Progenitor cell of endocrine pancreas (in vitro differentiated cells): ENCODE measurements at regions not wholly inside any gene's neighbourhood (a gene's known extent, or its start where the extent isn't known, plus 50 kb on each side); places are given as distances from the start of the nearest gene placed in this dataset.

ENCODE experiments used
- DNase-seq: peaks from one replicate; pipeline ENCODE4 v3.0.0; 2021; ENCODE audit warnings: low spot score; ENCODE audit not compliant: unreplicated experiment
- H3K27ac Mint-ChIP-seq: 2 replicates; pipeline ENCODE4 v1.8.0; 2021; ENCODE audit warnings: mild to moderate bottlenecking, moderate library complexity, mixed read lengths
- H3K27me3 Mint-ChIP-seq: 2 replicates; pipeline ENCODE4 v1.8.0; 2021; ENCODE audit warnings: mixed read lengths
- H3K36me3 Mint-ChIP-seq: 2 replicates; pipeline ENCODE4 v1.8.0; 2022; ENCODE audit warnings: mixed read lengths; ENCODE audit not compliant: insufficient read depth
- H3K4me1 Mint-ChIP-seq: 2 replicates; pipeline ENCODE4 v1.8.0; 2021; ENCODE audit warnings: low read depth, mixed read lengths
- H3K4me3 Mint-ChIP-seq: 2 replicates; pipeline ENCODE4 v1.8.0; 2021; ENCODE audit warnings: low read depth, mild to moderate bottlenecking, moderate library complexity, mixed read lengths
- H3K9me3 Mint-ChIP-seq: 2 replicates; pipeline ENCODE4 v1.8.0; 2021; ENCODE audit warnings: low read depth, mixed read lengths
- CTCF ChIP-seq: fragments of 200-600 bp; sonication (generic); IDR thresholded peaks from one replicate; pipeline ENCODE4 v1.5.0; 2021; ENCODE audit warnings: antibody characterized with exemption, mild to moderate bottlenecking; ENCODE audit not compliant: unreplicated experiment

GRCh38 chr12:34361721-34362316 is 339.5 kb downstream of the ALG10 start:
- H3K4me1 Mint-ChIP-seq, result no peaks in the 10 kb centered on the region
- H3K27ac Mint-ChIP-seq, result no peak overlapping the region
- no peak overlapping the region for H3K4me3 Mint-ChIP-seq
- no peak for TF ChIP-seq CTCF
- no peaks in the 10 kb centered on the region for H3K27me3 Mint-ChIP-seq
- H3K36me3 Mint-ChIP-seq, result peaks cover 8% of the 10 kb centered on the region
- DNase-seq, result no peak
- H3K9me3 Mint-ChIP-seq, result peaks cover 42% of the 10 kb centered on the region

- no peaks in the 10 kb centered on the region for H3K4me1 Mint-ChIP-seq
- peaks cover 8% of the 10 kb centered on the region for H3K36me3 Mint-ChIP-seq
- DNase-seq, result no peak
- no peaks in the 10 kb centered on the region for H3K27me3 Mint-ChIP-seq
- no peak for TF ChIP-seq CTCF
- H3K4me3 Mint-ChIP-seq, result no peak overlapping the region
- H3K9me3 Mint-ChIP-seq, result peaks cover 47% of the 10 kb centered on the region
- no peak overlapping the region for H3K27ac Mint-ChIP-seq
Measured at GRCh38 chr12:34363050-34363673, 340.9 kb downstream of the ALG10 start.

GRCh38 chr12:34368079-34368478 is 345.8 kb downstream of the ALG10 start:
- no peak for DNase-seq
- Mint-ChIP-seq H3K36me3 (peaks cover 6% of the 10 kb centered on the region), H3K9me3 (peaks cover 65% of the 10 kb centered on the region), H3K27me3 (no peaks in the 10 kb centered on the region), H3K27ac (no peak overlapping the region), H3K4me3 (no peak overlapping the region), H3K4me1 (no peaks in the 10 kb centered on the region)
- no peak for TF ChIP-seq CTCF

- no peaks in the 10 kb centered on the region for H3K4me1 Mint-ChIP-seq
- peaks cover 2% of the 10 kb centered on the region for H3K36me3 Mint-ChIP-seq
- no peak overlapping the region for H3K4me3 Mint-ChIP-seq
- TF ChIP-seq CTCF, result no peak
- H3K9me3 Mint-ChIP-seq, result peaks cover 45% of the 10 kb centered on the region
- DNase-seq, result no peak
- H3K27ac Mint-ChIP-seq, result no peak overlapping the region
- H3K27me3 Mint-ChIP-seq, result no peaks in the 10 kb centered on the region
Measured at GRCh38 chr12:34371050-34371449, 348.8 kb downstream of the ALG10 start.

GRCh38 chr12:34372003-34372402 is 349.7 kb downstream of the ALG10 start:
- Mint-ChIP-seq H3K36me3 (peaks cover 2% of the 10 kb centered on the region), H3K4me3 (no peak overlapping the region), H3K4me1 (no peaks in the 10 kb centered on the region), H3K9me3 (peaks cover 41% of the 10 kb centered on the region), H3K27ac (no peak overlapping the region), H3K27me3 (no peaks in the 10 kb centered on the region)
- DNase-seq, result no peak
- TF ChIP-seq CTCF, result no peak
